GM12878 (cell line): ENCODE measurements at regions not wholly inside any gene's neighbourhood (a gene's known extent, or its start where the extent isn't known, plus 50 kb on each side); places are given as distances from the start of the nearest gene placed in this dataset.

Experiments
- ATAC-seq: fragments of 200-7000 bp; cut with Tn5 transposase; 3 replicates; pipeline ENCODE4 v1.9.1; 2020; ENCODE audit warnings: mild to moderate bottlenecking, moderate library complexity
- BruUV-seq: library from RNA; stranded (reverse); fragments of 400-500 nt; replicated peaks from 2 replicates; lab custom pipeline; 2021; lab: Mats Ljungman, UMichigan
- CTCF ChIA-PET: fragments of 300-600 bp; sonication (Branson Sonifier 250); formaldehyde crosslinking; extraction: SDS; loops from one replicate; lab custom pipeline; 2021; ENCODE audit warnings: inconsistent platforms; lab: Yijun Ruan, JAX
- POLR2A ChIA-PET: fragments of 350-600 bp; formaldehyde crosslinking; extraction: SDS; loops from one replicate; lab custom pipeline; 2021; ENCODE audit warnings: inconsistent platforms; lab: Charles Lee
- RAD21 ChIA-PET: fragments of 300-600 bp; sonication (Branson Sonifier 250); formaldehyde crosslinking; loops from one replicate; lab custom pipeline; 2023; ENCODE audit warnings: antibody characterized with exemption; ENCODE audit not compliant: unreplicated experiment; lab: Charles Lee
- SMC1A ChIA-PET: fragments of 300-600 bp; sonication (Branson Sonifier 250); formaldehyde crosslinking; loops from one replicate; lab custom pipeline; 2023; ENCODE audit not compliant: unreplicated experiment, uncharacterized antibody; lab: Charles Lee
- DNase-seq: peaks from one replicate; pipeline ENCODE4 v3.0.0-alpha.2; 2011; ENCODE audit warnings: low read depth, low spot score
- FAIRE-seq: peaks from 3 replicates; lab custom pipeline; 2011; peaks lifted over from hg19 to GRCh38; lab: Jason Lieb, UNC
- H2AFZ ChIP-seq: 2 replicates; pipeline ENCODE4 v1.6.0; 2011; ENCODE audit warnings: low read depth, low read length, control low read depth; ENCODE audit not compliant: control insufficient read depth
- H3K27ac ChIP-seq: 2 replicates; pipeline ENCODE4 v1.5.1; 2011; ENCODE audit warnings: control low read depth; ENCODE audit not compliant: control insufficient read depth, insufficient read depth
- H3K27me3 ChIP-seq, 2 experiments: replicated peaks in 1 of 2; 2 replicates each; pipeline versions ENCODE4 v1.6.0 to v1.6.1; 2011; ENCODE audit warnings: low read length in 1 of 2; ENCODE audit not compliant: control insufficient read depth in 2 of 2, insufficient read depth in 2 of 2
- H3K36me3 ChIP-seq, 2 experiments: 2 replicates each; pipeline ENCODE4 v1.5.1; 2011; ENCODE audit warnings: low read length in 1 of 2; ENCODE audit not compliant: control insufficient read depth in 2 of 2, insufficient read depth in 2 of 2
- H3K4me1 ChIP-seq: 2 replicates; pipeline ENCODE4 v1.6.1; 2011; ENCODE audit warnings: mild to moderate bottlenecking, low read length, moderate library complexity, mixed read lengths; ENCODE audit not compliant: control insufficient read depth, insufficient read depth
- H3K4me2 ChIP-seq: 2 replicates; pipeline ENCODE4 v1.6.0; 2011; ENCODE audit warnings: control low read depth; ENCODE audit not compliant: control insufficient read depth, insufficient read depth
- H3K4me3 ChIP-seq: fragments of 200-600 bp; sonication (generic); 2 replicates; pipeline ENCODE4 v1.5.1; 2016
- H3K79me2 ChIP-seq: 2 replicates; pipeline ENCODE4 v1.6.0; 2011; ENCODE audit warnings: low read length; ENCODE audit not compliant: control insufficient read depth, insufficient read depth
- H3K9ac ChIP-seq: 2 replicates; pipeline ENCODE4 v1.8.0; 2011; ENCODE audit warnings: low read length, control low read depth, mixed read lengths; ENCODE audit not compliant: control insufficient read depth, insufficient read depth
- H3K9me3 ChIP-seq: replicated peaks from 3 replicates; pipeline ENCODE4 v1.5.1; 2011; ENCODE audit warnings: mild to moderate bottlenecking, low read length; ENCODE audit not compliant: control insufficient read depth, insufficient read depth
- H4K20me1 ChIP-seq: 2 replicates; pipeline ENCODE4 v1.6.0; 2011; ENCODE audit not compliant: control insufficient read depth, insufficient read depth
- BACH1 ChIP-seq: fragments of 450-650 bp; IDR thresholded peaks from 2 replicates; pipeline ENCODE4 v1.6.1; 2017; ENCODE audit warnings: mild to moderate bottlenecking, borderline replicate concordance
- BRCA1 ChIP-seq: IDR thresholded peaks from 2 replicates; pipeline ENCODE4 v1.6.1; 2011; ENCODE audit warnings: low read depth, low read length, improper control_type of control experiment
- CHD1 ChIP-seq: IDR thresholded peaks from 2 replicates; pipeline ENCODE4 v1.6.1; 2012; ENCODE audit warnings: low read depth, low read length, improper control_type of control experiment
- EGR1 ChIP-seq, 2 experiments: IDR thresholded peaks; 1 replicate in 1 of 2; 2 replicates in 1 of 2; pipeline ENCODE4 v1.6.1; 2011 to 2012; ENCODE audit warnings: low read depth in 2 of 2, low read length in 2 of 2, borderline replicate concordance in 1 of 2, mild to moderate bottlenecking in 1 of 2, moderate library complexity in 1 of 2
- GATAD2B ChIP-seq: fragments of 450-650 bp; conservative IDR thresholded peaks from 2 replicates; pipeline ENCODE4 v1.6.1; 2017; ENCODE audit warnings: low read depth, mild to moderate bottlenecking, moderate library complexity
- NR2C2 ChIP-seq: IDR thresholded peaks from 2 replicates; pipeline ENCODE4 v1.6.1; 2011; ENCODE audit warnings: borderline replicate concordance, low read depth; ENCODE audit not compliant: control insufficient read depth, insufficient read length
- NR2F1 ChIP-seq: fragments of 450-650 bp; conservative IDR thresholded peaks from 2 replicates; pipeline ENCODE4 v1.6.1; 2017; ENCODE audit warnings: mild to moderate bottlenecking
- RUNX3 ChIP-seq: IDR thresholded peaks from 2 replicates; pipeline ENCODE4 v1.6.1; 2012; ENCODE audit warnings: low read length, inconsistent platforms
- STAT3 ChIP-seq: IDR thresholded peaks from 2 replicates; pipeline ENCODE4 v1.6.1; 2011; ENCODE audit warnings: low read depth, low read length, improper control_type of control experiment
- WGBS: methylation state at CpG from one replicate; pipeline ENCODE4 v1.1.6; 2016; ENCODE audit warnings: low lambda C conversion rate; ENCODE audit not compliant: insufficient replicate concordance, insufficient coverage; ENCODE audit errors: missing lambda C conversion rate; 5-methylcytosine and 5-hydroxymethylcytosine counted together
- in situ Hi-C: fragments of 300-500 bp; cut with MboI; formaldehyde crosslinking; loops from 9 replicates; pipeline ENCODE4 v1.14.3; 2018; ENCODE audit warnings: mixed read lengths
- intact Hi-C: fragments of 100-400 bp; cut with micrococcal nuclease; formaldehyde crosslinking; loops from one replicate; pipeline ENCODE4 v1.14.2; 2022; ENCODE audit not compliant: unreplicated experiment
- TF ChIP-seq, protein P1 (sequence below): fragments of 450-650 bp; IDR thresholded peaks from 2 replicates; pipeline ENCODE4 v1.6.1; 2016; ENCODE audit warnings: mild to moderate bottlenecking
- TF ChIP-seq, protein P2 (sequence below): IDR thresholded peaks from 2 replicates; pipeline ENCODE4 v1.6.1; 2011; ENCODE audit warnings: borderline replicate concordance, low read depth, mild to moderate bottlenecking, moderate library complexity, low read length; ENCODE audit not compliant: insufficient read depth, poor library complexity, severe bottlenecking
- TF ChIP-seq, protein P3 (sequence below): fragments of 450-650 bp; IDR thresholded peaks from 2 replicates; pipeline ENCODE4 v1.6.1; 2017; ENCODE audit warnings: low read depth, mild to moderate bottlenecking, moderate library complexity

DNA sequence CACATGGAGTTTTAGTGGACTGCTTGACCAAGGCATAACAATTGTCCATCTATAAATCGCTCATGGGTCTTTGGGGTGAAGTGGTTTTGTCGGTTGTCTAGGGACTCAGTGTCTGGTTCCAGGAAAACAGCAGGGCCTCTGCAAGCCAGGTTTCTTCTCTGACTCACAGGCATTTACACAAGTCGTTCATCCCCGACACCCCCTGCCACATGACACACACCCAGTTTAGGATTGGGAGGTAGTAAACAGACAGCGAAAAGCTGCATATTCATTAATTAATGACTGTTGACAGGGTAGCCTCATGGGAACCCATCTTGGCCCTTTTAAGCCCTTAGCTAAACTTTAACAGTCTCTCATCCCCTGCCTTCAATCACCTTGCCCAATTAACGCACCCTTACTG lies 194.8 kb upstream of the ACVR2A start:
- H3K4me3 ChIP-seq = no peak overlapping the region
- FAIRE-seq = no peak
- in situ Hi-C loops = loop anchor here (25.0 kb wide), 1 partner anchor 1937 kb away; the partner anchor contains the start of gene MMADHC
- no peak for DNase-seq
- H3K9ac ChIP-seq = no peak overlapping the region
- 91% methylated on average over 6 of the region's 6 CpGs for WGBS
- no peaks in the 10 kb centered on the region for H3K79me2 ChIP-seq
- BruUV-seq = no TSS peak
- SMC1A ChIA-PET = interaction anchor here (0.9 kb wide), 1 partner anchor 8 kb away, joined by 3 read pairs; no protein-coding TSS in a partner anchor
- TF ChIP-seq NR2C2 = no peak
- TF ChIP-seq, protein P1, sequence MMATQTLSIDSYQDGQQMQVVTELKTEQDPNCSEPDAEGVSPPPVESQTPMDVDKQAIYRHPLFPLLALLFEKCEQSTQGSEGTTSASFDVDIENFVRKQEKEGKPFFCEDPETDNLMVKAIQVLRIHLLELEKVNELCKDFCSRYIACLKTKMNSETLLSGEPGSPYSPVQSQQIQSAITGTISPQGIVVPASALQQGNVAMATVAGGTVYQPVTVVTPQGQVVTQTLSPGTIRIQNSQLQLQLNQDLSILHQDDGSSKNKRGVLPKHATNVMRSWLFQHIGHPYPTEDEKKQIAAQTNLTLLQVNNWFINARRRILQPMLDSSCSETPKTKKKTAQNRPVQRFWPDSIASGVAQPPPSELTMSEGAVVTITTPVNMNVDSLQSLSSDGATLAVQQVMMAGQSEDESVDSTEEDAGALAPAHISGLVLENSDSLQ = no peak
- no peak for TF ChIP-seq NR2F1
- POLR2A ChIA-PET = no interaction called here
- ATAC-seq = no peak
- no peak overlapping the region for H2AFZ ChIP-seq
- RAD21 ChIA-PET = no interaction called here
- H3K27me3 ChIP-seq = no peaks in the 10 kb centered on the region
- intact Hi-C loops = no loop called here
- H3K27ac ChIP-seq = no peak overlapping the region
- CTCF ChIA-PET = interaction anchor here (0.9 kb wide), 1 partner anchor 14 kb away, joined by 3 read pairs; no protein-coding TSS in a partner anchor
- H3K36me3 ChIP-seq = no peaks in the 10 kb centered on the region
- H3K4me2 ChIP-seq = no peak overlapping the region
- H3K4me1 ChIP-seq = no peaks in the 10 kb centered on the region
- H4K20me1 ChIP-seq = no peaks in the 10 kb centered on the region
- H3K9me3 ChIP-seq = no peaks in the 10 kb centered on the region

GRCh38 chr2:147649286-147649685 lies 195.5 kb upstream of the ACVR2A start:
- RAD21 ChIA-PET = no interaction called here
- TF ChIP-seq BACH1 (no peak), EGR1 (IDR thresholded peaks at IDR 0.05; ENCODE audit: borderline replicate concordance in 1 of 2, low read depth in 2 of 2, low read length in 2 of 2) (no peak), CHD1 (no peak), STAT3 (no peak), GATAD2B (no peak), RUNX3 (no peak), BRCA1 (no peak)
- TF ChIP-seq, protein P2, sequence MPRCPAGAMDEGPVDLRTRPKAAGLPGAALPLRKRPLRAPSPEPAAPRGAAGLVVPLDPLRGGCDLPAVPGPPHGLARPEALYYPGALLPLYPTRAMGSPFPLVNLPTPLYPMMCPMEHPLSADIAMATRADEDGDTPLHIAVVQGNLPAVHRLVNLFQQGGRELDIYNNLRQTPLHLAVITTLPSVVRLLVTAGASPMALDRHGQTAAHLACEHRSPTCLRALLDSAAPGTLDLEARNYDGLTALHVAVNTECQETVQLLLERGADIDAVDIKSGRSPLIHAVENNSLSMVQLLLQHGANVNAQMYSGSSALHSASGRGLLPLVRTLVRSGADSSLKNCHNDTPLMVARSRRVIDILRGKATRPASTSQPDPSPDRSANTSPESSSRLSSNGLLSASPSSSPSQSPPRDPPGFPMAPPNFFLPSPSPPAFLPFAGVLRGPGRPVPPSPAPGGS = no peak
- TF ChIP-seq, protein P3, sequence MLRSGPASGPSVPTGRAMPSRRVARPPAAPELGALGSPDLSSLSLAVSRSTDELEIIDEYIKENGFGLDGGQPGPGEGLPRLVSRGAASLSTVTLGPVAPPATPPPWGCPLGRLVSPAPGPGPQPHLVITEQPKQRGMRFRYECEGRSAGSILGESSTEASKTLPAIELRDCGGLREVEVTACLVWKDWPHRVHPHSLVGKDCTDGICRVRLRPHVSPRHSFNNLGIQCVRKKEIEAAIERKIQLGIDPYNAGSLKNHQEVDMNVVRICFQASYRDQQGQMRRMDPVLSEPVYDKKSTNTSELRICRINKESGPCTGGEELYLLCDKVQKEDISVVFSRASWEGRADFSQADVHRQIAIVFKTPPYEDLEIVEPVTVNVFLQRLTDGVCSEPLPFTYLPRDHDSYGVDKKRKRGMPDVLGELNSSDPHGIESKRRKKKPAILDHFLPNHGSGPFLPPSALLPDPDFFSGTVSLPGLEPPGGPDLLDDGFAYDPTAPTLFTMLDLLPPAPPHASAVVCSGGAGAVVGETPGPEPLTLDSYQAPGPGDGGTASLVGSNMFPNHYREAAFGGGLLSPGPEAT = no peak

More at GRCh38 chr2:147649286-147649685, 195.5 kb upstream of the ACVR2A start:
- Histone ChIP-seq H3K9me3 (no peaks in the 10 kb centered on the region), H3K4me2 (no peak overlapping the region), H3K4me1 (no peaks in the 10 kb centered on the region), H2AFZ (no peak overlapping the region), H3K27ac (no peak overlapping the region), H4K20me1 (no peaks in the 10 kb centered on the region), H3K27me3 (no peaks in the 10 kb centered on the region), H3K79me2 (no peaks in the 10 kb centered on the region), H3K9ac (no peak overlapping the region), H3K4me3 (no peak overlapping the region), H3K36me3 (no peaks in the 10 kb centered on the region)
- ChIA-PET CTCF (no interaction called here), POLR2A (no interaction called here), SMC1A (interaction anchor here (1.1 kb wide), 1 partner anchor 21 kb away, joined by 4 read pairs; no protein-coding TSS in a partner anchor)
- no peak for DNase-seq
- in situ Hi-C loops (loop anchor here (25.0 kb wide), 1 partner anchor 1938 kb away; the partner anchor contains the start of gene MMADHC), intact Hi-C loops (no loop called here)
- ATAC-seq = no peak
- no TSS peak for BruUV-seq
- no peak for FAIRE-seq
- WGBS = 82% methylated on average over 4 of the region's 4 CpGs
